Esophagus squamous epithelium (tissue), 4 donors: ENCODE measurements at regions not wholly inside any gene's neighbourhood (a gene's known extent, or its start where the extent isn't known, plus 50 kb on each side); places are given as distances from the start of the nearest gene placed in this dataset.

Source experiments
- POLR2A ChIP-seq, 4 donors: fragments of 450-650 bp; IDR thresholded peaks; one replicate each; pipeline ENCODE4 v1.6.1; 2017; ENCODE audit warnings: antibody characterized with exemption in 4 of 4, mild to moderate bottlenecking in 4 of 4, moderate library complexity in 3 of 4
- TF ChIP-seq, protein P1 (sequence below), 6 experiments: fragments of 450-650 bp in 4 of 6; fragments of 200-600 bp in 2 of 6; sonication (generic) in 2 of 6; IDR thresholded peaks; one replicate each; pipeline ENCODE4 v1.5.1; 2016 to 2019; ENCODE audit warnings: antibody characterized with exemption in 6 of 6, mild to moderate bottlenecking in 4 of 6, moderate library complexity in 4 of 6

DNA sequence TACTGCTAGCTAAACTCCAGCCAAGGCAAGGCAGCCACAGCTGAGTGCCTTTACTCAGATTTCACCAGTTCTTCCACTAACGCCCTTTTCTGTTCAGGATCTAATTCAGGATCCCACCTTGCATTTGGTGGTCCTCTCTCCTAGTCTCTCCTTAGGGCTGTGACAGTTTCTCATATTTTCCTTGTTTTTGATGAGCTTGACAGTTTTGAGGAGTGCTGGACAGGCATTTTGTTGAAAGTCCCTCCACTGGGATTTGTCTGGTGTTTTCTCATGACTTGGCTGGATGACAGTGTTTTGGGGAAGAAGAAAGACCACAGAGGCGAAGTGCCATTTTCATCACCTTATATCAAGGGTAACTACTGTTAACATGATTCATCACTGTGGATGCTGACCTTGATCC is 162.3 kb upstream of the TSC22D1 start:
- no peak for TF ChIP-seq POLR2A (IDR thresholded peaks at IDR 0.05)
- TF ChIP-seq, protein P1, sequence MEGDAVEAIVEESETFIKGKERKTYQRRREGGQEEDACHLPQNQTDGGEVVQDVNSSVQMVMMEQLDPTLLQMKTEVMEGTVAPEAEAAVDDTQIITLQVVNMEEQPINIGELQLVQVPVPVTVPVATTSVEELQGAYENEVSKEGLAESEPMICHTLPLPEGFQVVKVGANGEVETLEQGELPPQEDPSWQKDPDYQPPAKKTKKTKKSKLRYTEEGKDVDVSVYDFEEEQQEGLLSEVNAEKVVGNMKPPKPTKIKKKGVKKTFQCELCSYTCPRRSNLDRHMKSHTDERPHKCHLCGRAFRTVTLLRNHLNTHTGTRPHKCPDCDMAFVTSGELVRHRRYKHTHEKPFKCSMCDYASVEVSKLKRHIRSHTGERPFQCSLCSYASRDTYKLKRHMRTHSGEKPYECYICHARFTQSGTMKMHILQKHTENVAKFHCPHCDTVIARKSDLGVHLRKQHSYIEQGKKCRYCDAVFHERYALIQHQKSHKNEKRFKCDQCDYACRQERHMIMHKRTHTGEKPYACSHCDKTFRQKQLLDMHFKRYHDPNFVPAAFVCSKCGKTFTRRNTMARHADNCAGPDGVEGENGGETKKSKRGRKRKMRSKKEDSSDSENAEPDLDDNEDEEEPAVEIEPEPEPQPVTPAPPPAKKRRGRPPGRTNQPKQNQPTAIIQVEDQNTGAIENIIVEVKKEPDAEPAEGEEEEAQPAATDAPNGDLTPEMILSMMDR (IDR thresholded peaks at IDR 0.05): no peak
